ENCODE measurements at regions not wholly inside any gene's neighbourhood (a gene's known extent, or its start where the extent isn't known, plus 50 kb on each side); places are given as distances from the start of the nearest gene placed in this dataset.

DNA sequence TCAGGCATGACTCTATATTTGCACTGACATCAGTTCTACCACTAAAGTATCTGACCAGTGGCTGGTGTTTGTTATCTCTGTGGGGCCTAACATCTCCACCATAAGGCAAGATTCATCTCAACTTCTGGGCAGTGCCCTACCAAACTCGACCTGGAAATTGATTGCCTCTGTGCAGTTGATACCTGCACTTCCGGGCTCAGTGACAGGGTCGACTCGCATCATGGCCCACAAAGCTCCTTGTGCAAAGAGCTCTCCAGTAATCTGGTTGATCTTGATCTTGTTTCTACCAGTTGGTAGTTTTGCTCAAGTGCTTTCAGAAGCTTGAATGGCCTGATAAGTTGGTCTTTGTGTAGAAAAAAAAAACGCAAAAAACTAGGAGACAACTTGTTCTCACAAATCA is 501.1 kb upstream of the JAG1 start:
- H4K20me1 ChIP-seq (ENCODE audit: insufficient read depth, low read length) = no peaks in the 10 kb centered on the region
- H3K27ac Mint-ChIP-seq (ENCODE audit: unreplicated experiment) = no peak overlapping the region
- H3K9me3 ChIP-seq (ENCODE audit: insufficient read depth, low read depth, low read length) = no peaks in the 10 kb centered on the region
- no peak overlapping the region for H3K27ac ChIP-seq (ENCODE audit: low read depth, low read length)
- DNase-seq (ENCODE audit: low read depth) (no peak), FAIRE-seq (no peak)
- H3K27me3 ChIP-seq (ENCODE audit: insufficient read depth, low read length) = no peaks in the 10 kb centered on the region
- no peak for TF ChIP-seq EZH2 (IDR thresholded peaks at IDR 0.05; ENCODE audit: insufficient read depth, low read length)
- TF ChIP-seq, protein P1, sequence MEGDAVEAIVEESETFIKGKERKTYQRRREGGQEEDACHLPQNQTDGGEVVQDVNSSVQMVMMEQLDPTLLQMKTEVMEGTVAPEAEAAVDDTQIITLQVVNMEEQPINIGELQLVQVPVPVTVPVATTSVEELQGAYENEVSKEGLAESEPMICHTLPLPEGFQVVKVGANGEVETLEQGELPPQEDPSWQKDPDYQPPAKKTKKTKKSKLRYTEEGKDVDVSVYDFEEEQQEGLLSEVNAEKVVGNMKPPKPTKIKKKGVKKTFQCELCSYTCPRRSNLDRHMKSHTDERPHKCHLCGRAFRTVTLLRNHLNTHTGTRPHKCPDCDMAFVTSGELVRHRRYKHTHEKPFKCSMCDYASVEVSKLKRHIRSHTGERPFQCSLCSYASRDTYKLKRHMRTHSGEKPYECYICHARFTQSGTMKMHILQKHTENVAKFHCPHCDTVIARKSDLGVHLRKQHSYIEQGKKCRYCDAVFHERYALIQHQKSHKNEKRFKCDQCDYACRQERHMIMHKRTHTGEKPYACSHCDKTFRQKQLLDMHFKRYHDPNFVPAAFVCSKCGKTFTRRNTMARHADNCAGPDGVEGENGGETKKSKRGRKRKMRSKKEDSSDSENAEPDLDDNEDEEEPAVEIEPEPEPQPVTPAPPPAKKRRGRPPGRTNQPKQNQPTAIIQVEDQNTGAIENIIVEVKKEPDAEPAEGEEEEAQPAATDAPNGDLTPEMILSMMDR (IDR thresholded peaks at IDR 0.05; ENCODE audit: insufficient read depth, low read depth, low read length) = no peak
- H3K36me3 Mint-ChIP-seq (ENCODE audit: low read depth, unreplicated experiment) = no peaks in the 10 kb centered on the region
- no peak overlapping the region for H2AFZ ChIP-seq (ENCODE audit: low read depth, low read length)
- H3K9ac ChIP-seq (ENCODE audit: low read length) = no peak overlapping the region
- H3K79me2 ChIP-seq (ENCODE audit: insufficient read depth, low read length) = no peaks in the 10 kb centered on the region
- H3K9me3 Mint-ChIP-seq (ENCODE audit: unreplicated experiment) = peaks cover 2% of the 10 kb centered on the region
- no peak overlapping the region for H3K4me3 Mint-ChIP-seq (ENCODE audit: unreplicated experiment)
- no peaks in the 10 kb centered on the region for H3K36me3 ChIP-seq (ENCODE audit: insufficient read depth, low read length)
- no peak overlapping the region for H3K4me2 ChIP-seq (ENCODE audit: low read length)
- peaks cover 38% of the 10 kb centered on the region for H3K4me1 Mint-ChIP-seq (ENCODE audit: low read depth, unreplicated experiment)
- no peaks in the 10 kb centered on the region for H3K27me3 Mint-ChIP-seq (ENCODE audit: low read depth, unreplicated experiment)
- no peak overlapping the region for H3K4me3 ChIP-seq (ENCODE audit: insufficient read depth, low read depth, low read length)
- H3K4me1 ChIP-seq (ENCODE audit: insufficient read depth, low read length) = peaks cover 8% of the 10 kb centered on the region

DNA sequence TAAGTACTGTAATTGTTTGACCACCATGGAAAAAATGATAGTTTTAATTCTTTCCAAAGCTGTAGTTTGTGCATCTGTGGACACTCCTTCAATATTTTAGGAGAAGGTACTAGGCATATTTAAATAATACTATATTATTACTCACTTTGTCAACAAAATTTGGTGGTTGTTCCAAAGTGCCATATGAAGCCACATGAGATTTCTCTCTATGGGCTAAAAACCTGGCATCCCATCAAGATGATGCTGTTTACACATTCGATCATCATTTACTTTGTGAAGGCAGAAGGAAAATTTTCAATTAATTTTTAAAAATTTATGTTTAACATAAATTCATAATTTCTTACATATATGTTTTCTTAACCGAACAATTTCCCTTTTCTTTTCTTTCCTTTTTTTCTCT is 502.6 kb upstream of the JAG1 start:
- Histone ChIP-seq H3K4me3 (ENCODE audit: insufficient read depth, low read depth, low read length) (no peak overlapping the region), H3K79me2 (ENCODE audit: insufficient read depth, low read length) (no peaks in the 10 kb centered on the region), H3K36me3 (ENCODE audit: insufficient read depth, low read length) (no peaks in the 10 kb centered on the region), H3K27me3 (ENCODE audit: insufficient read depth, low read length) (no peaks in the 10 kb centered on the region), H3K9me3 (ENCODE audit: insufficient read depth, low read depth, low read length) (no peaks in the 10 kb centered on the region), H3K4me1 (ENCODE audit: insufficient read depth, low read length) (peaks cover 8% of the 10 kb centered on the region), H3K9ac (ENCODE audit: low read length) (no peak overlapping the region), H2AFZ (ENCODE audit: low read depth, low read length) (no peak overlapping the region), H4K20me1 (ENCODE audit: insufficient read depth, low read length) (no peaks in the 10 kb centered on the region), H3K27ac (ENCODE audit: low read depth, low read length) (no peak overlapping the region), H3K4me2 (ENCODE audit: low read length) (no peak overlapping the region)
- H3K4me1 Mint-ChIP-seq (ENCODE audit: low read depth, unreplicated experiment) = peaks cover 25% of the 10 kb centered on the region
- DNase-seq (ENCODE audit: low read depth) (no peak), FAIRE-seq (no peak)
- no peak overlapping the region for H3K4me3 Mint-ChIP-seq (ENCODE audit: unreplicated experiment)
- H3K27me3 Mint-ChIP-seq (ENCODE audit: low read depth, unreplicated experiment) = no peaks in the 10 kb centered on the region
- H3K27ac Mint-ChIP-seq (ENCODE audit: unreplicated experiment) = no peak overlapping the region
- H3K9me3 Mint-ChIP-seq (ENCODE audit: unreplicated experiment) = peaks cover 7% of the 10 kb centered on the region
- no peaks in the 10 kb centered on the region for H3K36me3 Mint-ChIP-seq (ENCODE audit: low read depth, unreplicated experiment)
- no peak for TF ChIP-seq EZH2 (IDR thresholded peaks at IDR 0.05; ENCODE audit: insufficient read depth, low read length)
- TF ChIP-seq, protein P1 (IDR thresholded peaks at IDR 0.05; ENCODE audit: insufficient read depth, low read depth, low read length) = no peak

DNA sequence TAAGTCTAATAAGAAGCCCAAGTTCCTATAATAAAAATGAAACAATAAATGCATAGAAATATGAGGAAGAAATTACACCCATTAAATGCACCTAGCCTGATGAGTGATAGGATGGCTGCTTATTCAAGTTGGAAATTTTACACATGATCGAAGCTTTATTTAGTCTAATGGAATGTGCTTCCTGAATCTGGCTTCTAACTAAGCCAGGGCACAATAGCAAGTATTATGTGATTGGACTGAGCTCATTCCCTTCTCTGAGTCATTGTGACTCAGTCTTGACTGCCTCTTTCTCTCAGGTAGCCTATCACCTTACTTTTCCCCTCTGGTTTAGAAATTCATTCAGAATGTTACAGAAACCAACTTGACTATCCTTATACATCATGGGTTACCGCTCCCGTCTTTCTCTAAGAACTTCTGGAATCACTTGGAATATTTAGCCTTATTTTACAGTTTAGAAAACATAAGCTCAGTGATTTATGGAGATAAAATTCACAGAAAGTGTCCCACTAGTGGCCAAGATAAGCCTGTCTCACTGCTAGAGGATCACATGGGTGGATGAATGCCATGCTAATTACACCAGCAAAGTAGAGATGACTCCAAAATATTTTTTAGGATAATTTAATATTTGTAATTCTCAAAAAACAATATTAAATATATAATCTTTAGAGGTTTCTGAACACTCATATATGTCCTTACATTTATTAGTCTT is 505.3 kb upstream of the JAG1 start:
- no peaks in the 10 kb centered on the region for H3K36me3 ChIP-seq (ENCODE audit: insufficient read depth, low read length)
- Mint-ChIP-seq H3K9me3 (ENCODE audit: unreplicated experiment) (peaks cover 7% of the 10 kb centered on the region), H3K27ac (ENCODE audit: unreplicated experiment) (peak overlapping the region; percentile 91), H3K36me3 (ENCODE audit: low read depth, unreplicated experiment) (no peaks in the 10 kb centered on the region), H3K27me3 (ENCODE audit: low read depth, unreplicated experiment) (no peaks in the 10 kb centered on the region), H3K4me1 (ENCODE audit: low read depth, unreplicated experiment) (peaks cover 17% of the 10 kb centered on the region), H3K4me3 (ENCODE audit: unreplicated experiment) (no peak overlapping the region)
- H3K79me2 ChIP-seq (ENCODE audit: insufficient read depth, low read length) = no peaks in the 10 kb centered on the region
- peak overlapping the region; percentile 21 for H2AFZ ChIP-seq (ENCODE audit: low read depth, low read length)
- H3K4me3 ChIP-seq (ENCODE audit: insufficient read depth, low read depth, low read length) = no peak overlapping the region
- H3K4me1 ChIP-seq (ENCODE audit: insufficient read depth, low read length) = peaks cover 8% of the 10 kb centered on the region
- H3K4me2 ChIP-seq (ENCODE audit: low read length) = peak overlapping the region; percentile 72
- peak; percentile 89 for DNase-seq (ENCODE audit: low read depth)
- peak overlapping the region; percentile 32 for H3K9ac ChIP-seq (ENCODE audit: low read length)
- H3K27ac ChIP-seq (ENCODE audit: low read depth, low read length) = peak overlapping the region; percentile 85
- H3K9me3 ChIP-seq (ENCODE audit: insufficient read depth, low read depth, low read length) = no peaks in the 10 kb centered on the region
- no peaks in the 10 kb centered on the region for H4K20me1 ChIP-seq (ENCODE audit: insufficient read depth, low read length)
- TF ChIP-seq, protein P1 (IDR thresholded peaks at IDR 0.05; ENCODE audit: insufficient read depth, low read depth, low read length) = peak; percentile 22
- TF ChIP-seq EZH2 (IDR thresholded peaks at IDR 0.05; ENCODE audit: insufficient read depth, low read length) = no peak
- FAIRE-seq = peak; percentile 89
- no peaks in the 10 kb centered on the region for H3K27me3 ChIP-seq (ENCODE audit: insufficient read depth, low read length)
